CD14-positive monocyte (primary cell): ENCODE measurements at regions not wholly inside any gene's neighbourhood (a gene's known extent, or its start where the extent isn't known, plus 50 kb on each side); places are given as distances from the start of the nearest gene placed in this dataset.
A peak's percentile ranks its signal among the peaks of the same experiment; 100 is the strongest.

Experiments
- DNase-seq, 3 donors: peaks; one replicate each; pipeline ENCODE4 v3.0.0-alpha.2; 2011 to 2022
- H2AFZ ChIP-seq: 2 replicates; pipeline ENCODE4 v1.6.0; 2012; ENCODE audit warnings: mild to moderate bottlenecking, low read depth, low read length, inconsistent platforms; ENCODE audit not compliant: insufficient read depth, poor library complexity, severe bottlenecking
- H3K27ac ChIP-seq, 2 donors: 1 replicate in 1 of 2; 2 replicates in 1 of 2; pipeline ENCODE4 v1.5.1; 2012 to 2013; ENCODE audit warnings: low read length in 2 of 2, control low read depth in 1 of 2, inconsistent platforms in 1 of 2, low read depth in 1 of 2, mild to moderate bottlenecking in 1 of 2
- H3K27me3 ChIP-seq, 2 donors: one replicate each; pipeline versions ENCODE4 v1.6.0 to v1.6.1; 2011 to 2013; ENCODE audit warnings: low read length in 2 of 2; ENCODE audit not compliant: control insufficient read depth in 2 of 2, insufficient read depth in 2 of 2
- H3K36me3 ChIP-seq, 2 donors: replicated peaks in 1 of 2; 1 replicate in 1 of 2; 2 replicates in 1 of 2; pipeline versions ENCODE4 v1.5.1 to v1.6.1; 2012 to 2013; ENCODE audit warnings: low read length in 2 of 2, control low read depth in 1 of 2, inconsistent platforms in 1 of 2, mild to moderate bottlenecking in 1 of 2; ENCODE audit not compliant: insufficient read depth in 2 of 2, control insufficient read depth in 1 of 2
- H3K4me1 ChIP-seq, 2 donors: 1 replicate in 1 of 2; 2 replicates in 1 of 2; pipeline versions ENCODE4 v1.5.1 to v1.6.1; 2012 to 2013; ENCODE audit warnings: low read length in 2 of 2, control low read depth in 1 of 2, inconsistent platforms in 1 of 2, mild to moderate bottlenecking in 1 of 2, moderate library complexity in 1 of 2; ENCODE audit not compliant: insufficient read depth in 2 of 2, control insufficient read depth in 1 of 2
- H3K4me2 ChIP-seq: replicated peaks from 2 replicates; pipeline ENCODE3; 2012; ENCODE audit warnings: low read length, moderate library complexity, mild to moderate bottlenecking; ENCODE audit not compliant: poor library complexity, severe bottlenecking; ENCODE audit errors: extremely low read depth
- H3K4me3 ChIP-seq, 3 experiments: fragments of 200-600 bp in 1 of 3; sonication (generic) in 1 of 3; replicated peaks in 1 of 3; 1 replicate in 2 of 3; 2 replicates in 1 of 3; pipeline ENCODE4 v1.5.1; 2011 to 2013; ENCODE audit warnings: low read length in 3 of 3, mild to moderate bottlenecking in 3 of 3, control low read depth in 2 of 3, low read depth in 2 of 3, inconsistent platforms in 1 of 3, moderate library complexity in 1 of 3
- H3K79me2 ChIP-seq: 2 replicates; pipeline ENCODE4 v1.6.0; 2012; ENCODE audit warnings: mild to moderate bottlenecking, control low read depth, inconsistent platforms, low read length, moderate library complexity; ENCODE audit not compliant: insufficient read depth
- H3K9ac ChIP-seq: 2 replicates; pipeline ENCODE4 v1.6.0; 2017; ENCODE audit warnings: low read length, mild to moderate bottlenecking; ENCODE audit not compliant: insufficient read depth, poor library complexity, severe bottlenecking
- H3K9me3 ChIP-seq, 2 donors: replicated peaks in 1 of 2; 1 replicate in 1 of 2; 2 replicates in 1 of 2; pipeline versions ENCODE4 v1.5.1 to v1.6.1; 2012 to 2013; ENCODE audit warnings: low read length in 2 of 2, control low read depth in 1 of 2; ENCODE audit not compliant: control insufficient read depth in 1 of 2, insufficient read depth in 1 of 2
- H4K20me1 ChIP-seq: 2 replicates; pipeline ENCODE4 v1.6.0; 2012; ENCODE audit warnings: mild to moderate bottlenecking, low read length, control low read depth, moderate library complexity; ENCODE audit not compliant: insufficient read depth
- H3K27ac Mint-ChIP-seq, 7 donors: one replicate each; pipeline ENCODE4 v1.8.0; 2020; ENCODE audit warnings: mild to moderate bottlenecking in 7 of 7, mixed read lengths in 7 of 7, moderate library complexity in 6 of 7, inconsistent platforms in 2 of 7
- H3K27me3 Mint-ChIP-seq, 3 donors: one replicate each; pipeline ENCODE4 v1.8.0; 2021 to 2022; ENCODE audit warnings: low read depth in 3 of 3, mild to moderate bottlenecking in 3 of 3, mixed read lengths in 3 of 3, moderate library complexity in 3 of 3, inconsistent platforms in 1 of 3
- H3K36me3 Mint-ChIP-seq, 2 donors: one replicate each; pipeline ENCODE4 v1.8.0; 2020; ENCODE audit warnings: mixed read lengths in 2 of 2, inconsistent platforms in 1 of 2, mild to moderate bottlenecking in 1 of 2
- H3K4me1 Mint-ChIP-seq: one replicate; pipeline ENCODE4 v1.8.0; 2020; ENCODE audit warnings: mild to moderate bottlenecking, mixed read lengths
- H3K4me3 Mint-ChIP-seq, 2 donors: one replicate each; pipeline ENCODE4 v1.8.0; 2020; ENCODE audit warnings: mild to moderate bottlenecking in 2 of 2, mixed read lengths in 2 of 2, moderate library complexity in 1 of 2
- H3K9me3 Mint-ChIP-seq, 7 donors: one replicate each; pipeline ENCODE4 v1.8.0; 2020 to 2022; ENCODE audit warnings: mixed read lengths in 7 of 7, mild to moderate bottlenecking in 6 of 7, moderate library complexity in 6 of 7, inconsistent platforms in 2 of 7
- CTCF ChIP-seq: fragments of 200-600 bp; IDR thresholded peaks from one replicate; pipeline ENCODE4 v1.8.0; 2022; ENCODE audit warnings: antibody characterized with exemption, mild to moderate bottlenecking
- WGBS: methylation state at CpG from one replicate; pipeline ENCODE4 v1.1.5; 2013; ENCODE audit warnings: missing lambda C conversion rate; ENCODE audit not compliant: insufficient coverage; 5-methylcytosine and 5-hydroxymethylcytosine counted together
- intact Hi-C, 2 donors: fragments of 100-400 bp; cut with micrococcal nuclease; formaldehyde crosslinking; loops; one replicate each; pipeline versions ENCODE4 v1.15.0 to v1.15.1; 2023

- 24% methylated on average over 5 of the region's 8 CpGs for WGBS
- TF ChIP-seq CTCF = no peak
- Mint-ChIP-seq H3K4me3 (no peak overlapping the region), H3K27me3 (peaks cover 3 to 9% (median 7%) of the 10 kb centered on the region in 3 donors), H3K9me3 (no peaks in the 10 kb centered on the region), H3K4me1 (peaks cover 8% of the 10 kb centered on the region), H3K27ac (peak overlapping the region in 1 of 7 donors; percentile 15), H3K36me3 (no peaks in the 10 kb centered on the region)
- H3K79me2 ChIP-seq = no peaks in the 10 kb centered on the region
- no peak overlapping the region for H3K4me3 ChIP-seq
- DNase-seq = no peak
- H2AFZ ChIP-seq = no peak overlapping the region
- intact Hi-C loops = no loop called here
- H3K36me3 ChIP-seq = no peaks in the 10 kb centered on the region
- peaks cover 4 to 13% of the 10 kb centered on the region in 2 donors for H3K4me1 ChIP-seq
- no peak overlapping the region for H3K27ac ChIP-seq
- no peak overlapping the region for H3K4me2 ChIP-seq
- no peaks in the 10 kb centered on the region for H4K20me1 ChIP-seq
- peaks cover 0 to 2% of the 10 kb centered on the region in 2 donors for H3K27me3 ChIP-seq
- H3K9me3 ChIP-seq = no peaks in the 10 kb centered on the region
- no peak overlapping the region for H3K9ac ChIP-seq
Measured at GRCh38 chr9:129399634-129399990, 221.3 kb downstream of the C9orf50 start.

GRCh38 chr9:129398961-129399633 lies 221.0 kb upstream of the IER5L start:
- Histone ChIP-seq H3K9ac (no peak overlapping the region), H2AFZ (no peak overlapping the region), H3K27me3 (peaks cover 0 to 2% of the 10 kb centered on the region in 2 donors), H3K4me2 (no peak overlapping the region), H3K4me3 (no peak overlapping the region), H3K79me2 (no peaks in the 10 kb centered on the region), H3K27ac (no peak overlapping the region), H3K4me1 (peaks cover 4 to 13% of the 10 kb centered on the region in 2 donors), H4K20me1 (no peaks in the 10 kb centered on the region), H3K36me3 (no peaks in the 10 kb centered on the region), H3K9me3 (no peaks in the 10 kb centered on the region)
- H3K9me3 Mint-ChIP-seq = no peaks in the 10 kb centered on the region
- no peak overlapping the region for H3K4me3 Mint-ChIP-seq
- WGBS = 80% methylated on average over 16 of the region's 21 CpGs
- no peak for TF ChIP-seq CTCF
- peak overlapping the region in 1 of 7 donors; percentile 15 for H3K27ac Mint-ChIP-seq
- peaks cover 3 to 9% (median 7%) of the 10 kb centered on the region in 3 donors for H3K27me3 Mint-ChIP-seq
- intact Hi-C loops = no loop called here
- no peaks in the 10 kb centered on the region for H3K36me3 Mint-ChIP-seq
- DNase-seq = no peak
- peaks cover 8% of the 10 kb centered on the region for H3K4me1 Mint-ChIP-seq
